A549 (cell line): ENCODE measurements at regions not wholly inside any gene's neighbourhood (a gene's known extent, or its start where the extent isn't known, plus 50 kb on each side); places are given as distances from the start of the nearest gene placed in this dataset.

Source experiments
- ATAC-seq, 2 experiments: fragments of 200-7000 bp in 1 of 2; fragments of >200 bp in 1 of 2; cut with Nextera tagmentation in 1 of 2; cut with Tn5 transposase in 1 of 2; 3 replicates each; pipeline versions ENCODE4 v1.8.0 to v1.9.1; 2018 to 2020; ENCODE audit warnings: mild to moderate bottlenecking in 1 of 2, moderate library complexity in 1 of 2
- CTCF ChIA-PET: fragments of 300-600 bp; sonication (Branson Sonifier 250); formaldehyde crosslinking; extraction: SDS; loops from one replicate; lab custom pipeline; 2021; ENCODE audit warnings: antibody characterized with exemption, inconsistent platforms; lab: Yijun Ruan, JAX
- POLR2A ChIA-PET: fragments of 350-600 bp; formaldehyde crosslinking; extraction: SDS; loops from one replicate; lab custom pipeline; 2021; ENCODE audit warnings: antibody characterized with exemption, inconsistent platforms; lab: Yijun Ruan, JAX
- DNase-seq, 2 experiments: peaks; one replicate each; pipeline versions ENCODE4 v3.0.0 to v3.0.0-alpha.2; 2011 to 2016; ENCODE audit warnings: low read depth in 1 of 2, low spot score in 1 of 2
- FAIRE-seq: peaks from 2 replicates; lab custom pipeline; 2011; peaks lifted over from hg19 to GRCh38; lab: Jason Lieb, UNC
- H3K27ac ChIP-seq, 2 experiments: fragments of >200 bp; sonication (Bioruptor Twin); formaldehyde crosslinking; 3 replicates each; pipeline ENCODE4 v1.5.1; 2016 to 2017
- H3K4me1 ChIP-seq: fragments of >200 bp; sonication (Bioruptor Twin); formaldehyde crosslinking; 3 replicates; pipeline ENCODE4 v1.6.1; 2016
- H3K4me2 ChIP-seq: fragments of >200 bp; sonication (Bioruptor Twin); formaldehyde crosslinking; 3 replicates; pipeline ENCODE4 v1.6.1; 2016
- H3K4me3 ChIP-seq: fragments of >200 bp; sonication (Bioruptor Twin); formaldehyde crosslinking; 3 replicates; pipeline ENCODE4 v1.5.1; 2016
- H3K9me3 ChIP-seq: fragments of >200 bp; sonication (Bioruptor Twin); formaldehyde crosslinking; 3 replicates; pipeline ENCODE4 v1.6.1; 2016
- BHLHE40 ChIP-seq: IDR thresholded peaks from 2 replicates; pipeline ENCODE4 v1.6.1; 2012; ENCODE audit warnings: low read depth, low read length, inconsistent platforms
- CTCF ChIP-seq: fragments of >200 bp; sonication (Bioruptor Twin); formaldehyde crosslinking; IDR thresholded peaks from 3 replicates; pipeline ENCODE4 v1.5.1; 2016
- ELK1 ChIP-seq: fragments of 150-350 bp; IDR thresholded peaks from 2 replicates; pipeline ENCODE4 v1.6.1; 2014; ENCODE audit warnings: low read depth, mild to moderate bottlenecking, low read length
- ESRRA ChIP-seq: fragments of 150-350 bp; IDR thresholded peaks from 2 replicates; pipeline ENCODE4 v1.6.1; 2014; ENCODE audit warnings: mild to moderate bottlenecking, low read length, borderline replicate concordance
- HEYL ChIP-seq: fragments of 250-450 bp; sonication (Bioruptor Pico); IDR thresholded peaks from 2 replicates; pipeline ENCODE4 v1.8.0; 2021; ENCODE audit warnings: mild to moderate bottlenecking, moderate library complexity
- KDM1A ChIP-seq: fragments of 200-600 bp; sonication (generic); IDR thresholded peaks from 2 replicates; pipeline ENCODE4 v1.6.1; 2016; ENCODE audit warnings: low read depth, mild to moderate bottlenecking
- KDM5A ChIP-seq: fragments of 200-600 bp; sonication (generic); IDR thresholded peaks from 2 replicates; pipeline ENCODE4 v1.6.1; 2016; ENCODE audit warnings: antibody characterized with exemption, mild to moderate bottlenecking
- MAFK ChIP-seq: fragments of 450-650 bp; IDR thresholded peaks from 2 replicates; pipeline ENCODE4 v1.6.1; 2014; ENCODE audit not compliant: partially characterized antibody
- RAD21 ChIP-seq, 2 experiments: fragments of >200 bp in 1 of 2; sonication (Bioruptor Twin) in 1 of 2; formaldehyde crosslinking in 1 of 2; IDR thresholded peaks in 1 of 2; conservative IDR thresholded peaks in 1 of 2; 2 replicates in 1 of 2; 3 replicates in 1 of 2; pipeline ENCODE4 v1.6.1; 2012 to 2018; ENCODE audit warnings: inconsistent platforms in 1 of 2
- SMC3 ChIP-seq: fragments of >200 bp; sonication (Bioruptor Twin); formaldehyde crosslinking; IDR thresholded peaks from 3 replicates; pipeline ENCODE4 v1.6.1; 2018; ENCODE audit warnings: inconsistent platforms
- SREBF2 ChIP-seq: fragments of 450-650 bp; IDR thresholded peaks from 2 replicates; pipeline ENCODE4 v1.6.1; 2014; ENCODE audit warnings: mild to moderate bottlenecking, moderate library complexity
- TFCP2L1 ChIP-seq: fragments of 250-450 bp; sonication (Bioruptor Pico); IDR thresholded peaks from 2 replicates; pipeline ENCODE4 v1.5.0; 2021; ENCODE audit warnings: mild to moderate bottlenecking
- ZSCAN20 ChIP-seq: fragments of 250-450 bp; sonication (Bioruptor Pico); IDR thresholded peaks from 2 replicates; pipeline ENCODE4 v1.8.0; 2022; ENCODE audit warnings: mild to moderate bottlenecking, moderate library complexity
- WGBS: methylation state at CpG from one replicate; pipeline ENCODE4 v1.1.6; 2017; ENCODE audit errors: missing lambda C conversion rate; 5-methylcytosine and 5-hydroxymethylcytosine counted together

GRCh38 chr11:90294526-90294925 lies 71.7 kb upstream of the CHORDC1 start:
- DNase-seq: no peak
- POLR2A ChIA-PET: no interaction called here

GRCh38 chr11:90294091-90294490 lies 71.2 kb upstream of the CHORDC1 start:
- ChIA-PET CTCF (interaction anchor here (1.3 kb wide), 1 partner anchor 9 kb away, joined by 3 read pairs; no protein-coding TSS in a partner anchor), POLR2A (no interaction called here)
- no peak for ATAC-seq

More at GRCh38 chr11:90294526-90294925, 71.7 kb upstream of the CHORDC1 start:
- CTCF ChIA-PET: interaction anchor here (1.3 kb wide), 1 partner anchor 9 kb away, joined by 3 read pairs; no protein-coding TSS in a partner anchor
- FAIRE-seq: no peak
- no peaks in the 10 kb centered on the region for H3K4me1 ChIP-seq
- no peak overlapping the region for H3K4me3 ChIP-seq
- ATAC-seq: no peak
- H3K27ac ChIP-seq: no peak overlapping the region
- 48% methylated on average over 3 of the region's 3 CpGs for WGBS
- no peak for TF ChIP-seq MAFK
- TF ChIP-seq SREBF2: no peak
- TF ChIP-seq BHLHE40: no peak
- TF ChIP-seq TFCP2L1 (CRISPR knock-in tag): no peak
- TF ChIP-seq ZSCAN20 (CRISPR knock-in tag): no peak
- H3K9me3 ChIP-seq: no peaks in the 10 kb centered on the region
- no peak overlapping the region for H3K4me2 ChIP-seq

GRCh38 chr11:90288212-90288821 lies 65.5 kb upstream of the CHORDC1 start:
- Histone ChIP-seq H3K4me2 (no peak overlapping the region), H3K9me3 (no peaks in the 10 kb centered on the region), H3K4me3 (no peak overlapping the region), H3K4me1 (no peaks in the 10 kb centered on the region), H3K27ac (no peak overlapping the region)
- TF ChIP-seq SMC3: peak; percentile 45; the same call in 2 of the 3 replicates
- TF ChIP-seq ELK1: no peak
- peak; percentile 75 to 76 for TF ChIP-seq RAD21 (conservative IDR thresholded peaks at IDR 0.05 in 1 of 2, IDR thresholded peaks at IDR 0.05 in 1 of 2)
- TF ChIP-seq ESRRA: no peak
- peak; percentile 91 for TF ChIP-seq MAFK
- no peak for TF ChIP-seq HEYL (CRISPR knock-in tag)
- no peak for TF ChIP-seq SREBF2
- no peak for TF ChIP-seq KDM5A
- TF ChIP-seq CTCF: peak; percentile 69
- ChIA-PET CTCF (interaction anchor here (0.6 to 1.0 kb wide), 4 partner anchors 9 to 1226 kb away, joined by 3 to 4 read pairs (median 3); no protein-coding TSS in a partner anchor), POLR2A (no interaction called here)
- WGBS: 14% methylated on average over 3 of the region's 3 CpGs
- DNase-seq (peak; percentile 30 to 40), ATAC-seq (peak in 1 of 2 experiments; percentile 74; a peak in 3 of 6 replicates), FAIRE-seq (peak; percentile 61)

More at GRCh38 chr11:90294091-90294490, 71.2 kb upstream of the CHORDC1 start:
- Histone ChIP-seq H3K4me3 (no peak overlapping the region), H3K27ac (no peak overlapping the region), H3K4me2 (no peak overlapping the region), H3K9me3 (no peaks in the 10 kb centered on the region), H3K4me1 (no peaks in the 10 kb centered on the region)
- no peak for FAIRE-seq
- 48% methylated on average over 2 of the region's 2 CpGs for WGBS
- DNase-seq: no peak
- TF ChIP-seq ZSCAN20 (CRISPR knock-in tag) (no peak), BHLHE40 (no peak), CTCF (no peak), KDM1A (no peak)
